Central memory CD8-positive, alpha-beta T cell (primary cell): ENCODE measurements at regions not wholly inside any gene's neighbourhood (a gene's known extent, or its start where the extent isn't known, plus 50 kb on each side); places are given as distances from the start of the nearest gene placed in this dataset.
"Not testable (repeated sequence)": the region's sequence is repeated elsewhere in the genome, so short reads cannot be mapped to it uniquely, and the experiment has no call there.

Experiments used
- ATAC-seq: fragments of 150-1000 bp; cut with Tn5 transposase; replicated peaks from 2 replicates; pipeline ENCODE4 v1.10.0; 2022; ENCODE audit warnings: mild to moderate bottlenecking, moderate FRiP score, moderate number of reproducible peaks; ENCODE audit not compliant: poor library complexity, severe bottlenecking; ENCODE audit errors: extremely low read depth
- DNase-seq, 2 donors: peaks; one replicate each; pipeline ENCODE4 v3.0.0; 2021; ENCODE audit warnings: low spot score in 2 of 2
- H3K27ac Mint-ChIP-seq: one replicate; pipeline ENCODE4 v1.8.0; 2022; ENCODE audit warnings: low read depth, mild to moderate bottlenecking, moderate library complexity, mixed read lengths
- H3K27me3 Mint-ChIP-seq: one replicate; pipeline ENCODE4 v1.8.0; 2022; ENCODE audit warnings: mixed read lengths
- H3K36me3 Mint-ChIP-seq: one replicate; pipeline ENCODE4 v1.8.0; 2022; ENCODE audit warnings: mild to moderate bottlenecking, moderate library complexity, mixed read lengths; ENCODE audit not compliant: insufficient read depth
- H3K4me1 Mint-ChIP-seq: one replicate; pipeline ENCODE4 v1.8.0; 2022; ENCODE audit warnings: mixed read lengths
- H3K4me3 Mint-ChIP-seq: one replicate; pipeline ENCODE4 v1.8.0; 2022; ENCODE audit warnings: mild to moderate bottlenecking, moderate library complexity, mixed read lengths
- H3K9me3 Mint-ChIP-seq: one replicate; pipeline ENCODE4 v1.8.0; 2022; ENCODE audit warnings: mixed read lengths

DNA sequence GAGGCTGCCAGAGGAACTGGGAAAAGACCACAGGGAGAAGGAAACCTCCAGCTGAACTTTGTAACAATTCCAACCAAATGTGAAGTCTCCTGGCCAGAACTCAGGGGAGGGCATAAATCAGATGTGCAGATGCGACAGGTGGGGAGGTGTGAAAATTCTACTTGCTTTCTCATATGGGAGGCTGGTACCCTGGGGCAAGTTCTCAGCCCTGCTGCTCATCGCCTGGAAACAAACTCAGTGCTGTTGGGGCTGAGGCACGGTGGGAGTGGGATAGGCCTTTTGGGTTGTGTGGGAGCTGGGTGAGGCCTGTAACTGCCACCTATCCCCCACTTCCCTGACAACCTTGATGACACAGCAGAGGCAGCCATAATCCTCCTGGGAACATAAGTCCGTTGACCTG, 179.6 kb downstream of the ASB1 start:
- Mint-ChIP-seq H3K4me1 (no peaks in the 10 kb centered on the region), H3K9me3 (peaks cover 26% of the 10 kb centered on the region), H3K4me3 (no peak overlapping the region), H3K27ac (no peak overlapping the region), H3K27me3 (peaks cover 53% of the 10 kb centered on the region), H3K36me3 (no peaks in the 10 kb centered on the region)
- ATAC-seq (no peak), DNase-seq (no peak)

DNA sequence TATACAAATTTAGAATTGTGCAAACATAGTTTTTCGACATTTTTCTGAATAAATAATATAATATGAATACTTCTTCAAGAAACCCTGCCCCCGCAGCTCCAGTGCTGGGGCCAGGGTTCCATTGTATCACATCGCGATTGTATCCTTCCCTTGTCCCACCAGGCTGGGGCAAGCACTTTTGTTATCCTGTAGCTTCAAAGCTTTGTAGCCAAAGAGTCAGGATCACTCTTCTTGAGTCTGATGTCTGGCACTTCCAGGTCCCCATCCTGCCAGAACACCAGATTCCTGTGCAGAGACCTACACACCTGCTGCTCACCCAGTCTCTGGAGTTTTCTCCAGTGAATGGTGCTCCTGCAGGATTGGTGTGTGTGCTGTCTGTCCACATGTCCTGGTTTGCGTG, 186.9 kb downstream of the ASB1 start:
- Mint-ChIP-seq H3K4me1 (no peaks in the 10 kb centered on the region), H3K9me3 (peaks cover 6% of the 10 kb centered on the region), H3K27ac (no peak overlapping the region), H3K27me3 (peaks cover 8% of the 10 kb centered on the region), H3K36me3 (no peaks in the 10 kb centered on the region), H3K4me3 (no peak overlapping the region)
- ATAC-seq (no peak), DNase-seq (no peak)

DNA sequence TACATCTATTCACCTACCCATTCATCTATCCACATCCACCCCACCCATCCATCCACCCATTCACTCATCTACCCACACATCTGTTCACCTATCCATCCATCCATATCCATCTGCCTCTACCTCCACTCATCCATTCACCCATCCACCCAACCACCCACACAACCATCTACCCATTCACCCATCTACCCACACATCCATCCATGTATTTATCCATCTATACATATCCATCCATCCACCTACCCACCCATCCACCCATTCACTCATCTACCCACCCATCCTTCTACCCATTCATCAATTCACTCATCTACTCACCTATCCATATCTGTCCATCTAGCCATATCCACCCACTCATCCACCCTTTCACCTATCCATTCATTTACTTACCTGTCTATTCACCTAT, 187.6 kb downstream of the ASB1 start:
- ATAC-seq (no peak), DNase-seq (no peak)
- H3K9me3 Mint-ChIP-seq, result peaks cover under 1% of the 10 kb centered on the region
- no peaks in the 10 kb centered on the region for H3K36me3 Mint-ChIP-seq
- H3K27ac Mint-ChIP-seq, result no peak overlapping the region
- H3K27me3 Mint-ChIP-seq, result peaks cover 12% of the 10 kb centered on the region
- no peak overlapping the region for H3K4me3 Mint-ChIP-seq
- H3K4me1 Mint-ChIP-seq, result no peaks in the 10 kb centered on the region

DNA sequence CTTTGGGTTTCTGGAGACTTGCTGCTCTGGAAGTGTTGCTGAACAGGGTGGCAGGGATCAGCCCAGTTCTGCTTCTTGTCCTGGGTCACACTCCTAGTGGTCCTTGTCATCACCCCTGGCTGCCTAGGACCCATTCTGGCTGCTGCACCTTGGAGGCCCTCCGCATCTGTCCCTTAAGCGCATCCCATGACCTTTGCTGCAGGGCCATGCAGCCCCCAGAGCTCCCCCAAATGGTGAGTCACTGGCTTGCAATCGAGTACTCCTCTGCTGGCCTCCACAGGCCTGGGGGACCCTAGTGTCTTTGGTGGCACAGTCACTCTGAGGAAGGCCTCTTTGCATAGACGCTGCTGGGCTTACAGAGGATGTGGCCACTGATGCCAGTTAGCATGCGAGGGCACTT, 188.5 kb downstream of the ASB1 start:
- no peaks in the 10 kb centered on the region for H3K4me1 Mint-ChIP-seq
- no peak overlapping the region for H3K4me3 Mint-ChIP-seq

DNA sequence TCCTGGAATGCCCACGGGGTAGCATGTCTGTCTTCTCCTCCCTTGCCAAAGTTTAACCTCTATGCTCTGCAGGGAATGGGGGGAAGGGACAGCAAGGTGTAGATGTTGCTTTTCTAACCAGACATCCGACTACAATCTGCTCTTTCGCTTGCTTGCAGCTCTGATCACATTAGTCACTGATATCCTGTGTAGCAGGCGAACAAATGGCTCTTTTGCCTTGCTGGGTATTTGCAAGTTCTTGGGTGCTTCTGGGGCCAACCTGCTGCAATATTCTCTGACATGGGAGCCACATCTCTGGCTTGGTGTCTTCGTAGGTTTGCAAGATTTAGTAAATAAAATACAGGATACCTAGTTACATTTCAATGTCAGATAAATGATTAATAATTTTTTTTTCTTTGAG, 190.0 kb downstream of the ASB1 start:
- Mint-ChIP-seq H3K36me3 (no peaks in the 10 kb centered on the region), H3K27me3 (peaks cover 28% of the 10 kb centered on the region), H3K9me3 (no peaks in the 10 kb centered on the region), H3K4me1 (no peaks in the 10 kb centered on the region), H3K27ac (no peak overlapping the region), H3K4me3 (no peak overlapping the region)
- no peak for ATAC-seq
- DNase-seq, result no peak

More for the DNA sequence above, 188.5 kb downstream of the ASB1 start:
- peaks cover 18% of the 10 kb centered on the region for H3K27me3 Mint-ChIP-seq
- no peak overlapping the region for H3K27ac Mint-ChIP-seq
- H3K9me3 Mint-ChIP-seq, result no peaks in the 10 kb centered on the region
- DNase-seq (no peak), ATAC-seq (no peak)
- H3K36me3 Mint-ChIP-seq, result no peaks in the 10 kb centered on the region

DNA sequence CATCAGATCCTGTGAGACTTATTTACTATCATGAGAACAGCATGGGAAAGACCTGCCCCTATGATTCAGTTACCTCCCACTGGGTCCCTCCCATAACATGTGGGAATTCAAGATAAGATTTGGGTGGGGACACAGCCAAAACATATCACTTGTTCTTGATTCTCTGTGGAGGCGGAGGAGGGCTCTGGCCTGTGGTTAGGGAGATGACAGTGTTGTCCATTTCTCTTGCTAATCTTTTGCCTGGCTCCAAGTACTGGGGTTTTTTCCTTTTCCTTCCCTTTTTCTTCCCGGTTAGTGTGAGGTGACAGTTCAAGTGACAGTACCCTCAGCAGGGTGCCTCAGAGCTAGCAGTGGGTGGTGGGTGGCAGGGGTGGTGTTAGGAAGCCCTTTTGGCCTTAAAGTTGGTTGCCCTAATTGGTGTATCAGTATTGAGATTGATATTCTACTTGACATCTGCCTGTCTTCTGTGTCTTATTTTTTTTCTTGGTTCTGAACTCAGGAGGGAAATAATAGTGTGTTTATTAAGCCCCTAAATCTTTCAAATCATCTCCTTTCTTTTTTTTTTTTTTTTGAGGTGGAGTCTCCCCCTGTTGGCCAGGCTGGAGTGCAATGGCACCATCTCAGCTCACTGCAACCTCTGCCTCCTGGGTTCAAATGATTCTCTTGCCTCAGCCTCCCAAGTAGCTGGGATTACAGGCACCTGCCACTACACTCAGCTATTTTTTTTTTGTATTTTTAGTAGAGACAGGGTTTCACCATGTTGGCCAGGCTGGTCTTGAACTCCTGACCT, 192.0 kb downstream of the ASB1 start:
- not testable (repeated sequence) for ATAC-seq, DNase-seq, H3K36me3 Mint-ChIP-seq, H3K27ac Mint-ChIP-seq, H3K4me3 Mint-ChIP-seq, H3K9me3 Mint-ChIP-seq, H3K4me1 Mint-ChIP-seq
- peaks cover 44% of the 10 kb centered on the region for H3K27me3 Mint-ChIP-seq

DNA sequence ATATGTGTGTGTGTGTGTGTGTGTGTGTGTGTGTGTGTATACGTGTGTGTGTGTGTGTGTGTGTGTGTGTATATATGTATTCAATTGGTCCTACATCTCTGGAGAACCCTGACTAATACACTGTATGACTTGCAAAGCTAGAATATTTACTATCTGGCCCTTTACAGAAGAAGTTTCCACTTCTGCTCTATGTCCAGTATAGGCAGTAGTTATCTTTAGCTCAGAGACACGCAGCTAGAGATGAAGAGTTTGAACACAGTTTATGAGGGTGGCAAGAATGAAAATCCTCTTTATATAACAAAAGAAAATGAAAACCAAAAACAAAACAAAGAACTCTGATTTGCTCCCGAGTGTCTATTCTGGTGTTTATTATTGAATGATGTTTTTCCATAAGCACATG, 201.2 kb downstream of the ASB1 start:
- no peak overlapping the region for H3K27ac Mint-ChIP-seq
- H3K27me3 Mint-ChIP-seq, result peaks cover 40% of the 10 kb centered on the region
- no peaks in the 10 kb centered on the region for H3K4me1 Mint-ChIP-seq
- DNase-seq (no peak), ATAC-seq (no peak)
- H3K4me3 Mint-ChIP-seq, result no peak overlapping the region
- H3K36me3 Mint-ChIP-seq, result no peaks in the 10 kb centered on the region
- no peaks in the 10 kb centered on the region for H3K9me3 Mint-ChIP-seq

DNA sequence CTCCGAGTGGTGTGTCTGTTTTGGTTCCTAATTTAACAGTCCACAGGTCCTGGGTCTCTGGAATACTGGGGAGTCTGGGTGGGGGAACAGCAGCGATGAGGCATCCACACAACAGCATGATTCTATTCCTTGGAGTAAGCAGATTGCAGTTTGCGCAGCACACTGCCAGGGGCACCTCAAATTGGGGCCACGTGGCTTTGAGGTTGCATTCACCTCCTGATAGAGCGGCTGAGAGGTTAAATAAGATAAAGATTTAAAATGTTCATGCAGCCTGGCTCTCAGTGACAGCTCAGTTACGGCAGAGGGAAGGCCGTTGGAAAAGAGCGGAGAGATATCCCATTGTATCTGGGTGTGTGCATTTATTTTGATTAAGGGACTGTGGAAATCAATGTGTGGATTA, 202.3 kb downstream of the ASB1 start:
- no peak for DNase-seq
- Mint-ChIP-seq H3K36me3 (no peaks in the 10 kb centered on the region), H3K4me1 (no peaks in the 10 kb centered on the region), H3K27me3 (peaks cover 38% of the 10 kb centered on the region), H3K27ac (no peak overlapping the region), H3K9me3 (no peaks in the 10 kb centered on the region), H3K4me3 (no peak overlapping the region)
- ATAC-seq, result no peak

DNA sequence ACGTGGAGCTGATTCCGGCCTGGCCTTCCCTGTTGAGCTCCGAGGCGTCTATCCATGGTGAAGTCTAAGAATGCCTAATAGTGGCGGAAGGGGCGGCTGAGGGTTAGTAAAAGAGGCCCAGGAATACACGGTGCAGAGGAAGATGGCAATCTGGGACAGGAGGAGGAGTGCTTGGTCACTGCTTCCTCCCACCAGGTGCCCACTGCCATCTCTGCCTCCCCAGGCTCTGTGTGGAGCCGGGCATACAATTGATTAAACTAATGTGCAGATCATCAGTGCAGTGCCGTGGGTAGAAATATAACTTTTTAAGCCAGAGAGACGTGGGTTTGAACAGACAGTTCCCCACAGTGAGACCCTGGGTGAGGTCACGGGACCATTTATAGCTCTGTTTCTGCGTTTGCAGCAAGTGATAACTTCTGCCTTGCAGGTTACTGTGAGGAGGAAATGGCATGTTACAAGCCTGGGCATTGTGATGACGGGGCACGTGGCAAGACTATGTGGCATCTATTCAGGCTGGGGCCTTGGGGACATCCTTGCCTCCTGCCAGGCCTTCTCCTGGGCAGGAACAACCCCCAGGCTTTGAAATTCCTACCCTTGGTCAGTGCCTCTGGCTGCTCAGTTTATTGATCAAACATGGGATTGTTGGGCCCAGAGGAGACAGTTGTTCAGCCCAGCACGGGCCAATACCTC, 204.9 kb downstream of the ASB1 start:
- no peak for DNase-seq
- Mint-ChIP-seq H3K27me3 (peaks cover 52% of the 10 kb centered on the region), H3K4me1 (no peaks in the 10 kb centered on the region), H3K27ac (no peak overlapping the region), H3K9me3 (no peaks in the 10 kb centered on the region), H3K4me3 (no peak overlapping the region), H3K36me3 (no peaks in the 10 kb centered on the region)
- no peak for ATAC-seq

DNA sequence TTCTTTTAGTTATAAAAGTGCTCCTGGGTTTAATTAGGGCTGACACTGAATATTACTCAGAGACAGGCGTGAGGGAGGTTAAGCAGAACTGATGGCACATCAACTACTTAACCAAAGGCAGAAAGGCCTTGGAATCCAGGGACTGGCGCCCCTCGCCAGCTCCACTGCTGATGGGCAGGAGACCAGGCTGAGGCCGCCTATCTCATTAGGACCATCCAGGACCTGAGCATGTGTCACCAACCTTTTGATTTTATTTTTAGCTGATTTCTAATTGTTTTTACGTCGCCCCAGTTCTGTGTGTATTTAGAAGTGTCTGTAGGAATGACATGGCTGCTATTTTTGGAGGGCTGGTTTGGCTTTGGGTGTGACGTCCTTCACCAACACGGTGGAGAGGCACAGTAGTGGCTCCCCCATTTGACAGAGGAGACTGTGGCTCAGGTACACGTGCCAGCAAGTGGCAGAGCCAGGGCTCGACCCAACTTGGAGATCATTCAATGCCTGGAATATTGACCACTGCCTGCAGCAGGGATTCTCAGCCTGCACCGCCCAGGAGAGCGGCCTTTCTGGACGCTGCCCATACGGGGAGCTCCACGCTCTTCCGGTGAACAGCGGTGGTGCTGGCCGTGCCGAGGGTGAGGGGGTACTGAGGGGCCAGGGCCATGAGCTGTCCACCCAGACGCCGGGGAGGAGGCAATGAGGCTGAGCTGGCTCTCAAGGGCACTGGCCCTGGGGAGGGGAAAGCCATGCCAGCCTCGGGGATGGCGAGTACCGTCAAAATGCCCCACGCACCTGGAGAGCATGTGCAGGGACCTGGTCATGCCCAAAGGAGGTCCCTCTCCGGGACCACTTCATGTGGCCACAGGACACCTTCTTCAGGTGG, 205.7 kb downstream of the ASB1 start:
- no peak for ATAC-seq
- no peaks in the 10 kb centered on the region for H3K4me1 Mint-ChIP-seq
- no peaks in the 10 kb centered on the region for H3K36me3 Mint-ChIP-seq
- DNase-seq, result no peak
- no peaks in the 10 kb centered on the region for H3K9me3 Mint-ChIP-seq
- H3K4me3 Mint-ChIP-seq, result no peak overlapping the region
- no peak overlapping the region for H3K27ac Mint-ChIP-seq
- H3K27me3 Mint-ChIP-seq, result peaks cover 57% of the 10 kb centered on the region

DNA sequence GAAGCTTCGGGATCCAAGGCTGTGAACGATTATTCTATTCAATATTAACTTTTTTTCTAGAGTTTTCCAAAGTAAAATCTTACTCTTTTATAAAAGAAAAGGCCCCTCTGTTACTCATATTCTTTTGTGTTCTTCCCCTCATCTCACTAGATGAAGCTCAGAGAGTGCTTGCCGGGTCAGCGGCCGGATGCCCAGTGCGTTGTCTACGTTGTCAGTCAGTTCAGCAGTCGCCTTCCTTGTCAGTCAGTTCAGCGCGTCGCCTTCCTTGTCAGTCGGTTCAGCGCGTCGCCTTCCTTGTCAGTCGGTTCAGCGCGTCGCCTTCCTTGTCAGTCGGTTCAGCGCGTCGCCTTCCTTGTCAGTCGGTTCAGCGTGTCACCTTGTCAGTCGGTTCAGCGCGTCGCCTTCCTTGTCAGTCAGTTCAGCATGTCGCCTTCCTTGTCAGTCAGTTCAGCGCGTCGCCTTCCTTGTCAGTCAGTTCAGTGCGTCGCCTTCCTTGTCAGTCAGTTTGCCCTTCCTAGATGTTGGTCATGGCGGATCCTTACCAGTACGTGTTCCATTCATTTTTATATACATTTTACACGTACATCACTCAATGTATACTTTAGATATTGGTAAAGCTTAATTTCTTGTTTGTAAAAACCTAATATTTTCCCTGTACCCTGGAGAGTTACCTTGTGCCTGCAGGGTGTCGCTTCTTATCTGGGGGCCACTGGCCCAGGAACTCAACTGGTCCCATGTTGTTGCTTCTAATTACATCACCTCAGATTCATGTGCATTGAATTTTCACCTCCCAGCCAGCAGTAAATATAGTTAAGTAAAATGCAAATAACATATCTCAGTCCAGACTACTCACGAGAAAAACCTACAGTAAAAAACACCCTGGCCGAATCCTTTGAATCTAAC, 206.9 kb downstream of the ASB1 start:
- H3K27ac Mint-ChIP-seq, result no peak overlapping the region
- H3K9me3 Mint-ChIP-seq, result no peaks in the 10 kb centered on the region
- peaks cover 62% of the 10 kb centered on the region for H3K27me3 Mint-ChIP-seq
- H3K36me3 Mint-ChIP-seq, result no peaks in the 10 kb centered on the region
- ATAC-seq, result no peak
- no peak overlapping the region for H3K4me3 Mint-ChIP-seq
- H3K4me1 Mint-ChIP-seq, result no peaks in the 10 kb centered on the region
- no peak for DNase-seq
